ENCODE measurements at regions not wholly inside any gene's neighbourhood (a gene's known extent, or its start where the extent isn't known, plus 50 kb on each side); places are given as distances from the start of the nearest gene placed in this dataset.
"Not testable (repeated sequence)": the region's sequence is repeated elsewhere in the genome, so short reads cannot be mapped to it uniquely, and the experiment has no call there.

DNA sequence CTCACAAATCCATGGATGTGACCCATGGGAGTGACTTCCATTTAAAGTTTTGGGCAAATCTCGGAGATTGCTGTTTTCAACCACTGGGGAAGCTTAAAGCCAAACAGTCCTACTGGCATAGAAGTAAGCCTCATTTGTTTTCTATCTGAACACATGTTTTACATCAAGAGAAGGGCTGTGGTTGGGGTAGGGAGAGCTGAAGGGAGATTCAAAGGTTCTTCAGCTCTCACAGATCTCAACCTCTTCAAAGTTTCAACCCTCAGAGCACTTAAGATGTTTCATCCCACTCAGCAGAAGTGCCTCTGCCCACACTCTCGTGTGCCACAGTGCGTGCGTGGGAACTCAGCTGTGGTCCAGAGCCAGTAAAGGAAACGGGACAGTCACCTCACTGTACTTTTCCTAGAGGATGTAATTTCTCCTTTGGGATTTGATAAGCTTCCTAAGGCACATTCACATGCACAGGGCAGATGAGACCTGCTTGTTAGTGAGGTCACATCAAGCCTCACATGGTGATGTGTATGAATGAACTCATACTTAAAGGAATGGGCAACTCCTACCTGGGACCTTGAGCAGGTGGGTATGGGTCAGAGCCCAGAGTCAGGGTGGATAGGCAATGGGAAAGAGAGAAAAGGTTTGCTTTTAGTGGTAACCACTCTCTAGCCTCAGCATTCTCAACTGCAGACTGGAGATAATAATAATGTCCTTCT, 260.2 kb downstream of the BCL2L11 start:
- peak overlapping the region; percentile 45 for H3K27ac Mint-ChIP-seq
- POLR2A ChIA-PET, result not testable (repeated sequence)

DNA sequence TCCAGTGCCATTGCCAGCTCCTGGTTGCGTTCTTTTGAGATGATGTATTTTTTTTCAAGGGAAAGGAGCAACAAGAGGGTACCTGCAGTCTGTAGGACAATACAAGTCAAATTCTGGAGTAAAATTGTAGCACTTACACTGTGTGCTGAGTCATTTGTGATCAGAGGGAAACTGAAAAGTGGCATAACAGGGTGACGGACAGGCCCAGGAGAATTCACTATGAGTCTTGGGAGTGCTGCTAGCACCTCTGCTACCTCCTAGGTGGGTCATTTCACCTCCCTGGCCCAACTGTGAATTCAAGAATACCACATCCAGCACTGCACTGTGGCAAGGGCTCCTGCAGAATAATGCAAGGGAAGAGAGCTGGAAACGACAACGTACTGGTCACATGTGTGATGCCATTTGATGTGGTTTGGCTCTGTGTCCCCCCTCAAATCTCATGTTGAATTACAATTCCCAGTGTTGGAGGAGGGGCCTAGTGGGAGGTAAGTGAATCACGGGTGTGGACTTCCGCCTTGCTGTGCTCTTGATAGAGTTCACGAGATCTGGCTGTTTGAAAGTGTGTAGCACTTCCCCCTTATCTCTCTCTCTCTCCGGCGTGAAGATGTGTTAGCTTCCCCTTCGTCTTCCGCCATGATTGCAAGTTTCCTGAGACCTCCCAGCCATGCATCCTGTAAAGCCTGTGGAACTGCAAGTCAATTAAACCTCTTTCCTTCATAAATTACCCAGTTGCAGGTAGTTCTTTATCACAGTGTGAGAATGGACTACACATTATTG, 261.0 kb downstream of the BCL2L11 start:
- ATAC-seq (ENCODE audit: low read depth), result not testable (repeated sequence)

More for the DNA sequence above, 260.2 kb downstream of the BCL2L11 start:
- ATAC-seq (ENCODE audit: low read depth), result peak; percentile 63
- DNase-seq, H3K4me3 Mint-ChIP-seq, H3K4me1 Mint-ChIP-seq, H3K9me3 Mint-ChIP-seq, H3K36me3 Mint-ChIP-seq, H3K27me3 Mint-ChIP-seq: not testable (repeated sequence)

DNA sequence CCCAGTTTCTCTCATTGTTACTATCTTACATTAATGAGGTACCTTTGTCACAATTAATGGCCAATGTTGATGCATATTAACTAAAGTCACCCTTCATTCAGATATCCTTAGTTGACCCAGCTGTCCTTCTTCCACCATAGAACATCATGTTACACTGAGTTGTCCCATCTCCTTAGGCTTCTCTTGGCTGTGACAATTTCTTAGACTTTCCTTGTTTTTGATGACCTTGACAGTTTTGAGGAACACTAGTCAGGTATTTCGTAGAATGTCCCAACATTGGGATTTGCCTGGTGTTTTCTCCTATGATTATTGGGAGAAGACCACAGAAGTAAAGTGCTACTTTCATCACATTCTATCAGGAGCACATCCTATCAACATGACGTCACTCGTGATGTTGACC, 261.8 kb downstream of the BCL2L11 start:
- H3K4me3 Mint-ChIP-seq; ATAC-seq (ENCODE audit: low read depth); H3K36me3 Mint-ChIP-seq; H3K9me3 Mint-ChIP-seq; DNase-seq; H3K4me1 Mint-ChIP-seq; H3K27ac Mint-ChIP-seq; H3K27me3 Mint-ChIP-seq; POLR2A ChIA-PET: not testable (repeated sequence)

More for the DNA sequence above, 261.0 kb downstream of the BCL2L11 start:
- H3K4me3 Mint-ChIP-seq, H3K36me3 Mint-ChIP-seq, H3K4me1 Mint-ChIP-seq, POLR2A ChIA-PET, DNase-seq, H3K27me3 Mint-ChIP-seq, H3K27ac Mint-ChIP-seq, H3K9me3 Mint-ChIP-seq: not testable (repeated sequence)

DNA sequence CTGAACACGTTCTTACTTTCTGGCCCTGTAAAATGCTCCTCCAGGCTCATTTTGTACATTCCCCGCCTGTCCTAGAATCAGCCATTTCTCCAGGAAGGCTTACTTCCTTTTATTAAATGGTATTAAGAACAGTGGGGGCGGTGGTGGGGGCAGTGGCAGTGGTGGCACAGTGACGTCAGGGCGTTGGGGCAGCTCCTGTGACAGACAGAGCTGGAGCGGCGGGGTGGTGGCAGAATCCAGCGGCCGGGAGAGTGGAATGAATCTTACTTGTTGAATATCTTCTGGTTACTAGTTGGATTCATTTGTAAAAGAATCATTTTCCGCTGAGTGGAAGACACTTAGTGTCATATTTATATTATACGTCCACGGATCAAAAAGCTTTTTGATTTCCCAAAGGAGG, 262.6 kb downstream of the BCL2L11 start:
- H3K4me1 Mint-ChIP-seq; H3K27ac Mint-ChIP-seq; H3K4me3 Mint-ChIP-seq; ATAC-seq (ENCODE audit: low read depth); H3K9me3 Mint-ChIP-seq; H3K27me3 Mint-ChIP-seq; H3K36me3 Mint-ChIP-seq; DNase-seq; POLR2A ChIA-PET: not testable (repeated sequence)

DNA sequence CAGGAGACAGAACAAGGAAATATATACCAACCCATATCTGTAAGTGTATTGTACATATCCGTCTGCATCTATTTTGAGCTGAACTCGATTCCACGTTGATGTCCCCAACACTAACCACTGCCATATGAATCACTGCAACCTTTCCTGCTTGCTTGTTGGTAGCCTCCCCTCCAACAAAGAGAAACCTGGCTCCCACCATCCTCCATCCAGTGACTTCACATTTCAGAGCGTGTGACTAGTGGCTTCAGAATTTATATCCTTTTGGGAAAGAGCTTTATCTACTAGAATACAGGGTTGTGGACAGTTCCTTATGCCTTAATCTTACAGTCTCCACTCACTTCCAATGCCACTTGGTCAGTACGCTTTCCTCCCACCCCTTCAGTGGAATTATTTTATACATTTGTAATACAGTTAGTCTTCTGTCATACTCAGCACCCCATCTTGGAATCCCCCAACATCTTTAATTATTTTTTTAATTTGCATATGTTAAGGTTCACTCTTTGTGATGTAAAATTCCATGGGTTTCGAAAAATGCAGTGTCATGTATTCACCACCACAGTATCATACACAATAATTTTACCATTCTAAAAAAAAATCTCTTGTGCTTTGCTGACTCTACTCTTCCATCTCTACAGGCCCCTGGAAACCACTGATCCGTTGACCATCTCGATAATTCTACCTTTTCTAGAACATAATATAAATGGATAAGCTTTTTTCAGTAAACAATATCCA, 264.7 kb downstream of the BCL2L11 start:
- DNase-seq; H3K4me1 Mint-ChIP-seq; H3K36me3 Mint-ChIP-seq; H3K27ac Mint-ChIP-seq; POLR2A ChIA-PET; H3K9me3 Mint-ChIP-seq; ATAC-seq (ENCODE audit: low read depth); H3K4me3 Mint-ChIP-seq; H3K27me3 Mint-ChIP-seq: not testable (repeated sequence)

DNA sequence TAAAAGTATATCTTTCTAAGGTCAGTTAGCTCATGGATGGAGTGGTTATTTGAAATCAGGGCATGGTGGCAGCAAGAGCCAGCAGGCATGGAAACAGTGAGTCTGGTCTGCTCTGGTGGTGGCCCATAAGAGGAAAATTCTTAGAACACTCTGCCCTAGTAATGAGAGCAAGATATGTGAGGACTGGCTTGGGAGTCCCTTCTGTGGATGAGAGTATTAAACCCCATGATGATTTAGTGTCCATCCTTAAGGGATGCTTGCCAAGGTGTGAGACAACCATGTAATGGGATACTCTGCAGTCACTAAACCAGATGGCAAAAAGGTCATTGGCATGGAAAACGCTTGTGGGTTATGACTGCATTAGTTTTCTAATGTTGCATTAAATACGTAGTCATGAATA, 269.9 kb downstream of the BCL2L11 start:
- H3K27me3 Mint-ChIP-seq; POLR2A ChIA-PET; H3K4me3 Mint-ChIP-seq; ATAC-seq (ENCODE audit: low read depth); H3K36me3 Mint-ChIP-seq; H3K4me1 Mint-ChIP-seq; H3K27ac Mint-ChIP-seq; H3K9me3 Mint-ChIP-seq; DNase-seq: not testable (repeated sequence)

DNA sequence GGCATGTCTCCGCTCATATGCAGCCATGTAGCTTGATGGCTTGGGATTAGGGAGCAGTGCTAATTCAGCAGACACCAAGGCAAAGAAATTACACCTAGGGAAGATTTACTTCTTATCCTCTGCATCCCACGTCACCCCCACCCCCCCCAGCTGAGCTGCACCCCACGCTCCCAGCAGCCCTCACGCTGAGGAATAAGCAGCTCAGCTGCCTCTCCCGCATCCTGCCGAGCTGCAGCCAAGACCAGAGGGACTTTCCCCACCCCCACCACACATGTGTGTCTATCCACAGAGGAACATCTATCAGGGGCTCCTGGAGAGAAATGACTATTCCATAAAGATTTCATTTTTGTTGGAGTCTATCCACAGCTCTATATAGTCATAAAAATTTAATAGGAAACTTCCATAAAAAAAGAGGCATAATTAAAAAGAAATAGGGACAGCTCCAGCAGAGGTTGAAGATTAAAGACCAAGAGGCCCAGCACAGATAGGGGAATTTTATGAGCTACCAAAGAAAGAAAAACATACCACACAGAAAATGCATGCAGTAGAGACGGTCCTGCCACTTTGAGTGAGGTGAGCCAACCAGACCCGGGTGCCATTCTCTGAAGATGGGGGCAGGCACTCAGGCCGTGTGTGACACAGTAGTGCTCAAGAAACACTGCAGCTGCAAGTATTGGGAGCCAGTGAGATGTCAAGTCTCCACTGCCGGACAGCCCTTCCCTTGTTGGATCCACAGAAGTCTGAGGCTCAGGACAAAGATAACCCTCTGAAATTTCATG, 274.8 kb downstream of the BCL2L11 start:
- H3K27me3 Mint-ChIP-seq, H3K36me3 Mint-ChIP-seq, POLR2A ChIA-PET, H3K4me1 Mint-ChIP-seq, H3K4me3 Mint-ChIP-seq, H3K27ac Mint-ChIP-seq, DNase-seq, H3K9me3 Mint-ChIP-seq: not testable (repeated sequence)
- ATAC-seq (ENCODE audit: low read depth), result peak; percentile 72

DNA sequence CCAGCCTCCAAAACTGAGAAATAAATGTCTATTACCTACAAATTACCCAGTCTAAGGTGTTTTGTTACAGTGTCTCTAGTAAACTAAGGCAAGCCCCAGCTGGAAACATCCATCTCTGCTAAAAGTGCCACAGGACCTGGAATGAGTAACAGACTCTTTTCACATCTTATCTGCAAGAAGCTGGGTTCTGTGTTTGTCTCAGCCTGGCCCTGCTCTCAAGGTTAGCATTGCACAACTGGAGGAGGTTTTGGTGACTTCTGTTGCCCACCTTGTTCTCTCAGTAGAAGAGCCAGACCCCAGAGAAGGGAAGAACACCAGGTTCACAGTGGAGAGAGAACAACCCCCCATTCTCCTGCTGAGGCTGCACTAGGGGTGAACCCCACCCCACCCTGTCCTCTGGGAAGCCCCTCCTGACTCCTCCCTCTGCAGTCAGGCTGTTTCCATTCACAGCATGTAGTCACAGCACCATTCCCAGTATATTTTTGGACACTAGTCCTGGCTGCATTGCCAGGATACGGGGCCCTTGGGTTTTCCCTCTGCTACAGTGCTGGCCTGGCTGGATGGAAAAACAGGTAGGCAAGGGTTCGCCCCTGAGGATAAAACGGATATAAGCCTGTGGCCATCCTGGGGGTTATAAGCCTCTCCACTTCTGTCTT, 280.0 kb downstream of the BCL2L11 start:
- H3K27ac Mint-ChIP-seq; ATAC-seq (ENCODE audit: low read depth); H3K36me3 Mint-ChIP-seq; H3K4me3 Mint-ChIP-seq; H3K27me3 Mint-ChIP-seq; DNase-seq; H3K4me1 Mint-ChIP-seq; H3K9me3 Mint-ChIP-seq; POLR2A ChIA-PET: not testable (repeated sequence)

DNA sequence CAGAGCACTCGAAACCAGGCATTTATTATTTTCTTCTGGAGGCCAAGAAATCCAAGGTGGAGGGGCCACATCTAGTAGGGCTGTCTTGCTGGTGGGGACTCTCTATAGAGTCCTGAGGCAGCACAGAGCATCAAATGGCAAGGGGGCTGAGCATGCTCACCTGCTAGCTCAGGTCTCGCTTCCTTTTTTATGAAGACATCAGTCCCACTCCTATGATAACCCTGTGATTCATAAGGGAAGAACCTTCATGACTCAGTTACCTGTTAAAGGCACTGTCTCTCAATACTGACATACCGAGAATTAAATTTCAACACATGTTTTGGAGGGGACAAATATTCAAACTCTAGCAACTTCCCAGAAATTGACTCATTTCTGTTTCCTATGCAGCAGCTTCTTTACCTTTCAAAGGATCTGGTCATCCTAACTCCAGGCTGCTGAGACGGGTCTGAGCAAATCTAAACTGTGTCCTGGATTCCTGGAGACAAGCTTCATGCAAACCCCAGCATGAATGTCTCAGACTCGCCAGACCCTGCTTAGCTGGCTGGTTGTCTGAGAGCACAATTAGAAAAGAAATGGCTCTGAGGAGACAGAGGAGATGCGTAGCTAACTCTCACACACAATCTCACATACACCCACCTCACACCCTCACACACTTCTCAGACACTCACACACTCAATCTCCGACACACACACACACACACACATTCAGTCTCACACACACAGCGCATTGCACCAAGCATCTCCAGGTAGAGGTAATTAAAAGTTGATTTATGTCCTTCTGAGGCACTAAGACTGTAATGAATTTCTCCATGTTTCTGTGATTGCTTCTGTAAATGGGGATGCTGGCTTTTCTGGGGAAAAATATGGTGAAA, 280.8 kb downstream of the BCL2L11 start:
- H3K4me1 Mint-ChIP-seq, H3K27ac Mint-ChIP-seq, H3K4me3 Mint-ChIP-seq, H3K36me3 Mint-ChIP-seq, H3K9me3 Mint-ChIP-seq, H3K27me3 Mint-ChIP-seq, POLR2A ChIA-PET, DNase-seq: not testable (repeated sequence)
- ATAC-seq (ENCODE audit: low read depth), result peak; percentile 57

DNA sequence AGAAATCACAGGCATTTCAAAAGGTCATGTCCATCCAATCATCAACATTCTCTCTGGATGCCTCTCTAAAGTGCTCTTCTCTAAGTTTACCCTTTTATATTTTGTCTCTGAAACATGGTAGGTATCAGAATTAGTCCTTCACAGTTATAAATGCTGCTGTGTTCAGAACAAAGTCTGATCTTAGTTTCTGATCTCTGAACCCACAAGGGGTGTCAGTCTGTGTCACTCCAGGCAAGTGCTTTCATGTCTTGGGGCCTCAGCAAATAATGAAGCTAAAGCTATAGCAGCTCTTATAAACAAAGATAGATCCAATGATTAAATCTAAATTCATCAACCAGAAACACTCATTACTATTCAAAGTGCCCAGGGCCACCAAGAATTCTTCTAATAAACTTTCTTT, 281.7 kb downstream of the BCL2L11 start:
- ATAC-seq (ENCODE audit: low read depth), result peak; percentile 79
- H3K36me3 Mint-ChIP-seq, H3K4me3 Mint-ChIP-seq, H3K27ac Mint-ChIP-seq, POLR2A ChIA-PET, H3K9me3 Mint-ChIP-seq, H3K4me1 Mint-ChIP-seq, DNase-seq, H3K27me3 Mint-ChIP-seq: not testable (repeated sequence)

DNA sequence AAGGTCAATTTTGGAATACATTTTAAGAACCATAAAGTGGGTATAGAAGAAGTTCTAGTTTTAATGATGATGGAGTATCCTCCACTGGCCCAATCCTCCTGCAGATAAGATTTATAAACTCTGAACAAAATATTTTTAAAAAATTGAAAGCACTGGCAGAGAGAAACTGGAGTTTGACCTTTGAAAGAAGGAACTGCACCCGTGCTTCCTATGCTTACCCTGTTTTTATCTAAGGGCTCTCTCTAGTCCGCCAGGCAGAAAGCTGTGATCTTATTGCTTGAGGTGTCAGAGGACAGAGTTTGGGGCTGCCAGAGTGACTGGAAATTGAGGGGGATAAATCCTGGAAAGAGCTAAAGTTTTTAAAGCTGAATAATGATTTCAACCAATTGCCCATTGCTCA, 282.6 kb downstream of the BCL2L11 start:
- H3K4me3 Mint-ChIP-seq, H3K27ac Mint-ChIP-seq, POLR2A ChIA-PET: not testable (repeated sequence)

DNA sequence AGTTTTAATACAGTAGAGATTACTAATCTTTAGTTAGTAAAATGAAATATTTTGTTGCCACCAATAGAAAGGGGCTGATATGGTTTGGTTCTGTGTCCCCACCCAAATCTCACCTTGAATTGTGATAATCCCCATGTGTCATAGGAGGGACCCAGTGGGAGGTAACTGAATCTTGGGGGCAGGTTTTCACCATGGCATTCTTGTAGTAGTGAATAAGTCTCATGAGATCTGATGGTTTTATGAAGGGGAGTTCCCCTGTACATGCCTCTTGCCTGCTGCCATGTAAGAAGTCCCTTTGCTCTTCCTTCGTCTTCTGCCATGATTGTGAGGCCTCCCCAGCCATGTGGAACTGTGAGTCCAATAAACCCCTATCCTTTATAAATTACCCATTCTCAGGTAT, 285.9 kb downstream of the BCL2L11 start:
- H3K4me1 Mint-ChIP-seq; POLR2A ChIA-PET; H3K9me3 Mint-ChIP-seq; DNase-seq; H3K36me3 Mint-ChIP-seq; H3K27me3 Mint-ChIP-seq; H3K4me3 Mint-ChIP-seq; ATAC-seq (ENCODE audit: low read depth); H3K27ac Mint-ChIP-seq: not testable (repeated sequence)

More for the DNA sequence above, 282.6 kb downstream of the BCL2L11 start:
- not testable (repeated sequence) for H3K27me3 Mint-ChIP-seq; H3K9me3 Mint-ChIP-seq; H3K4me1 Mint-ChIP-seq; H3K36me3 Mint-ChIP-seq; ATAC-seq (ENCODE audit: low read depth); DNase-seq

Data from activated naive CD8-positive, alpha-beta T cell treated with anti-CD3 and anti-CD28 coated beads, Interleukin-2, amount 10 ng/mL, durations not matched to agents 7 days and 5 days (primary cell).